Tongue (tissue), 1 donor: ENCODE measurements at regions not wholly inside any gene's neighbourhood (a gene's known extent, or its start where the extent isn't known, plus 50 kb on each side); places are given as distances from the start of the nearest gene placed in this dataset.
"Not testable (repeated sequence)": the region's sequence is repeated elsewhere in the genome, so short reads cannot be mapped to it uniquely, and the experiment has no call there.

Source experiments
- DNase-seq: peaks from one replicate; pipeline ENCODE4 v3.0.0-alpha.2; 2015

GRCh38 chr2:149860276-149860921 is 272.8 kb upstream of the MMADHC start:
- peak; percentile 78 for DNase-seq

DNA sequence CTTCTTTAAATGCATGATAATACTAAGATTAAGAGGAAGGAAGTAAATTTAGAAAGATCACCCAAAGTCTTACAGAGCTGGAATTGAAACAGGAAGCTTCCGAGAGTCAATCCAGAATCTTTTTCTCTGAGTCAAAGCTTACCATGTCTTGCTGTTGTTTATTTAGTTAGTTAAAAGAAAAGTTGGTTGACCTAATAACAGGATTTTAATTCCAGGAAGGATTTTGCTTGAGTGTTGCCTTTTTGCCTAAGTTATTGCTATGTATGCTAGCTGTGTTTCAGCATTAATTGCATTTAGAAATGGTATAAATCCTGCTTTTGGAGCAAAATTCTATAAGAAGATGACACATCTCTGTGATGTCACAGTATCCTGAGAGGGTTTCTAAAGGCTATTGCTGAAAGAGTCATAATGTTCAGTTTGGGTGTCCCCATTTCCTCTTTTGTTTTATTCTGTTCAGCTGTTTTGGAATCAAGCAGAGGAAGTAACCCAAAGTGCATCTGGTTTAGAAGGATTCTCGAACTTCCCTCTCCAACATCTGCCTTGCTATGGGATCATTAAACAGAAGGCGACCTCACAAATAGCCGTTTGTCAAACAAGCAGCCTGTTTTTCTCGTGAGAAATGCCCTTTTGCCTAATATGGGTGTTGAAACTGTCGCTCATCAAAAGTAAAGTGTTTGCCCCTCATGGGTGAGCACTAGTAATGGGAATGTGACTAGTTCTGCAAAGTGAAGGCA is 271.5 kb upstream of the MMADHC start:
- peak; percentile 21 for DNase-seq

DNA sequence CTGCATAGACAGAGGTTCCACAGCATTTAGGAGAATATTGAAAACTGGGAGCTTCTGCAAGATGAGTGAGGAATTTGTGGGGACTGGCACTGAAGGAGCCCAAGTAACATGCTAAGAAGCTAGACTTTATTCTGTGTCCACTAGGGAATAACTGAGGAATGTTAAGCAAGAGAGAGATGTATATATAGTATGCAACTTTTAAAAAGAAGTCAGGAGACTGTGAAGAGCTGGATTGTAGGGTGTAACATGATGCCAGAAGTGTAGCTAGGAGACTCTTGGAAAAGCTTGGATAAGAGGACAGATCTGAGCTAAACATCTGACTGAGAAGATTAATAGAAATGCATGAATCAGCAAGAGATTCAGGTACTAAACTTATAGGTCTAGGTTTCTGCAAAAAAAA is 270.6 kb upstream of the MMADHC start:
- peak; percentile 18 for DNase-seq

GRCh38 chr2:149857344-149857743 is 269.8 kb upstream of the MMADHC start:
- DNase-seq: no peak

DNA sequence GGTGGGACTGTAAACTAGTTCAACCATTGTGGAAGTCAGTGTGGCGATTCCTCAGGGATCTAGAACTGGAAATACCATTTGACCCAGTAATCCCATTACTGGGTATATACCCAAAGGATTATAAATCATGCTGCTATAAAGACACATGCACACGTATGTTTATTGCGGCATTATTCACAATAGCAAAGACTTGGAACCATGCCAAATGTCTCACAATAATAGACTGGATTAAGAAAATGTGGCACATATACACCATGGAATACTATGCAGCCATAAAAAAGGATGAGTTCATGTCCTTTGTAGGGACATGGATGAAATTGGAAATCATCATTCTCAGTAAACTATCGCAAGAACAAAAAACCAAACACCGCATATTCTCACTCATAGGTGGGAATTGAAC is 268.3 kb upstream of the MMADHC start:
- DNase-seq: not testable (repeated sequence)

DNA sequence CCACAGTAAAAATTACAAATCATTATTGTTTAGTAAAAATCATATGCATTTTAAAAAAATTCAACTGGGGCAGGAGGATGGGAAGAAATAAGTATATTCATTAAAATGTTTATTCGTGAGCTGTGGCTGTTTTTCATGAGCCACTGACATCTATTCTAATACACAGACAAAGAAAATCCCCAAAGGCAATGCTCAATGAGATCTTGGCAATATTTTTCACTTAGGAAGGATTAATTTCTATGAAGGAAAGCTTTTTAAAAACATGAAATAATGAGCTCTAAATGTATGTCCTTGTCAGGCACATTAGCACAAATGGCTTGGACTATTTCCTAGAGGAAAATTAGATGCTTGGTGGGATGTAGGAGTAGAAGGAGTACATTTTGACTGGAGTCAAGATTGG is 262.0 kb upstream of the MMADHC start:
- DNase-seq: no peak

DNA sequence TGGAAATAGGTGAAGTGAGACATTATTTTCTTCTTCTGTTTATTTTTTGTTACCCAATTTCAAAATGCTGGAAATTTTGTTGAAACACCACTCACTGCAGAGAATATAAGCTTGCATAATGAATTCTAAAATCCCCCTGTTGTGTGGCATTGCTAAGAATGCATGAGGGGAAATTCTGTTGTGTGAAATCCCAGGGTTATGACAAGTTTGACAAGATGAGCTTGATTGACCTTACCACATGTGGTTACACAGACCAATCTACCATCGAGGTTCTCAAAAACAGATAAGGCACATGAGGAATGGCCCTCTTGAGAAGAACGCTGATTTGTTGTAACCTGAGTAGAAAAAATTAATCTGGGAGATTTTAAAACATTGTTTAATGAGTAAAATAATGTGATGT is 261.6 kb upstream of the MMADHC start:
- DNase-seq: no peak

DNA sequence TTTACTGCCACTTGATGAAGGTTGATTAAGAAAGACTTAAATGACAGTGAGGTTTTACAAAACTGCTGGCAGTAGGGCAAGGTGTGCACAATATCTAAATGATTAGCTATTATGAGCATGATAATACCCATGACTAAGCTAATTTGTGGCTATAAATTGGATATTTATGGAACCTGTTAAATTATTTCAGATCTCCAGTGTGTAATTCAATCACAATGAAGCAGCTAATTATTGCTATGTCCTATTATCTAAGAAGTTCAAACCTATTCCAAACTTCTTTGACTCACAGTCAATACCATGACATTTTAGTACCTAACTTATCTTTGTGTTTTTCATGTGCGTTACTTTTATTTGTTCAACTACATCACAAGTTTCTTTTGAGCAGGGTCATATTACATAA is 253.8 kb upstream of the MMADHC start:
- no peak for DNase-seq

DNA sequence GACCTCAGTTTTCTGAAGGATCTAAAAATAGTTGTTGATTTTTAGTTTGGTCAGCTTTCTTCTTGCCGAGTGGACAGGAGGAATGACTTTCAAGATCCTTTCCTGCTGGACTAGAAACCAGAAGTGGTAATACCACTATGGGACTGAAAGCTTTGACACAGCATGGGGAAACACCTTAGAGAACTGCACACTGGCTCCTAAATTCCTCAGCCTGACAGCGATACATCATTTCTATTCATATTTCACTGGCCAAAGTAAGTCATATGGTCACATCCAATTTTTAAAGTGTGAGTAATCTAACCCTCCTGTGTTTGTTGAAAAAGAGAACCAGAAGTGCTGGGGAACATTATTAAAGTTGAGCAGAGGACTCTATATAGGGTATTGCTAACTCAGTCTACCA is 244.7 kb upstream of the MMADHC start:
- no peak for DNase-seq

- DNase-seq: no peak
Measured at GRCh38 chr2:149828520-149829210, 241.1 kb upstream of the MMADHC start.

DNA sequence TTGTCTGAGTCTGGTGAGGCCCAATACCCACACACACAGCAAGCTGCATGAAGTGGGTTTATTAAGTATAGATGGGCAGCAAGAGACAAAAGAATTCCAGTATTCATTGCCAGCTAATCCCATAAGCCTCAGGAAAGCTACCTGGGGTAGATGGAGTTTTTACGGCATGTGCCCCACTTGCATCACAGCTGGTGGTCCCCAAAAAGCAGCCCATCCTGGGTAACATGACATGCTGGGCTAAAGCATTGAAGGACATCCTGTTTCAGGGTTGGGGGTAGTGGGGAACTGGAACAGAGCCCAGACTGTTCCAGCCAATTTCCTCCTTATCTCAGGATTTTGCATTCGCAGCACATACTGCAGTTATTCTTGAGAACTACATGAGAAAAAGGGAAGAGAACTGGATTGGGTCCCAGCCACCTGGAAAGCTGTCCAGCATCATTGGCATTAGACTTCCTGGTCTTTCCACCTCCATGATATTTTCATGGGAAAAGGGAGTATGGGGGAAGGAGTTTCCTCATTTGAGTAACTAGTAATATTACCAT is 240.1 kb upstream of the MMADHC start:
- no peak for DNase-seq

- no peak for DNase-seq
Measured at GRCh38 chr2:149826471-149827125, 239.0 kb upstream of the MMADHC start.

DNA sequence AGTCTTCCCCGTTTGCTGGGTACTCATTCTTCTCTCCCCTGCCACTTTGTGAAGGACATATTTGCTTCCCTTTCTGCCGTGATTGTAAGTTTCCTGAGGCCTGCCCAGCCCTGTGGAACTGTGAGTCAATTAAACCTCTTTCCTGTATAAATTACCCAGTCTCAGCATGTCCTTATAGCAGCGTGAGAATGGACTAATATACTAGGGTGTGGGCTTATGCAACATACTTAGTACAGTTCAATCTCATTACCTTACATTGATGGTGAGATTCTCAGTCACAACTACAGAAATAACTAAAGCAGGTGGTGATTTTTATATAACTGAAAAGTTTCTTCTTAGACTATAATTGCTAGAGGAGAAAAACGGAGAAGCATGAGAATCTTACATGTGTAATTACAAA is 237.9 kb upstream of the MMADHC start:
- DNase-seq: no peak

DNA sequence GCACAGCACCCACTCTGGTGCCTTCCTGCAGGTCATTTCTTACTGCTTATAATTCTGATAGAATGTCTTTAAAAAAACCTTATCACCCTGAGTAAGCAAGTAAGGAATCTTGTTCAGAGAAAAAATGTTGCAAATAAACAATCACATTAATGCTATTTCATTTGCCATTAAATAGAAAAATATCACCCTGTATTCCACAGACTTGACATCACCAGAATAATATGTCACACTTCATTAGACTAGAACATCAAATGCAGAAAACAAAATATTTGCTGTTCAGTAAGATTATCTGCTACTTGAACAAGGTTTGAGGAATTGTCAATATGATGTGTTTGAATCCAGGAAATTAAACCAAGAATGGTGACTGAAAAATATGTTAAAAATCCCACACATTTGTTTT is 236.6 kb upstream of the MMADHC start:
- no peak for DNase-seq

GRCh38 chr2:149819356-149819957 is 231.9 kb upstream of the MMADHC start:
- no peak for DNase-seq

GRCh38 chr2:149816756-149817551 is 229.4 kb upstream of the MMADHC start:
- peak; percentile 40 for DNase-seq

DNA sequence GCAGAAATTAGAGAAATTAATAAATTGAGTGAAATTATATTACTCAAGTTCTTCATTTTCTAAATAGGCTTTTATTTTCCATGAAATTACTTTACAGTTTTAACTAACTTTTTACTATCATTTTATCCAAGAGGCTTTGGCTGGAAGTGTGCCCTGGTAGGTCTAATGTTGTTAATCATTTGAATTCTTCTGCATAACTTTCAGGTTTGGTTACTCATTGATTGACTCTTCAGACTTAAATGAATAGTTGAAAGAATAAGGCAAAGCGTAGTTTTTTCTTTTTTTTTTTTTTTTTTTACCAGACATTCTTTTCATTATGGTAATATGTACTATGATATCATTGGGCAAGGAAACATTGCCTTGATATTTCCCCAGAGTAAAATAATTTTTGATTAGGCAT is 228.4 kb upstream of the MMADHC start:
- DNase-seq: no peak

- no peak for DNase-seq
Measured at GRCh38 chr2:149814901-149815300, 227.3 kb upstream of the MMADHC start.

- DNase-seq: no peak
Measured at GRCh38 chr2:149814049-149814448, 226.5 kb upstream of the MMADHC start.

GRCh38 chr2:149808556-149808955 is 221.0 kb upstream of the MMADHC start:
- no peak for DNase-seq

GRCh38 chr2:149806651-149807050 is 219.1 kb upstream of the MMADHC start:
- no peak for DNase-seq
